Right cardiac atrium (tissue), 5 donors: ENCODE measurements at regions not wholly inside any gene's neighbourhood (a gene's known extent, or its start where the extent isn't known, plus 50 kb on each side); places are given as distances from the start of the nearest gene placed in this dataset.
"Not testable (repeated sequence)": the region's sequence is repeated elsewhere in the genome, so short reads cannot be mapped to it uniquely, and the experiment has no call there.

Source experiments
- ATAC-seq, 2 donors: fragments of 200-7000 bp; cut with Tn5 transposase; one replicate each; pipeline versions ENCODE4 v1.8.0 to v1.9.1; 2020; ENCODE audit warnings: moderate library complexity in 2 of 2, mild to moderate bottlenecking in 1 of 2
- DNase-seq, 3 donors: peaks; one replicate each; pipeline ENCODE4 v3.0.0-alpha.2; 2020
- H3K27ac ChIP-seq: one replicate; pipeline ENCODE4 v1.5.1; 2013; ENCODE audit warnings: mild to moderate bottlenecking, low read length, control low read depth, moderate library complexity
- H3K27me3 ChIP-seq: one replicate; pipeline ENCODE4 v1.6.1; 2013; ENCODE audit not compliant: control insufficient read depth, insufficient read depth
- H3K4me1 ChIP-seq: one replicate; pipeline ENCODE4 v1.6.1; 2013; ENCODE audit warnings: low read length; ENCODE audit not compliant: control insufficient read depth, insufficient read depth
- H3K4me3 ChIP-seq: one replicate; pipeline ENCODE4 v1.5.1; 2013; ENCODE audit warnings: low read length, control low read depth
- H3K9me3 ChIP-seq: one replicate; pipeline ENCODE4 v1.6.1; 2013; ENCODE audit warnings: low read length; ENCODE audit not compliant: control insufficient read depth
- WGBS: extraction: QIAGEN DNeasy Blood & Tissue Kit; methylation state at CpG from one replicate; pipeline ENCODE4 v1.1.7; 2013; 5-methylcytosine and 5-hydroxymethylcytosine counted together
- intact Hi-C, 4 donors: fragments of 100-400 bp; cut with DNase I; formaldehyde crosslinking; loops; one replicate each; pipeline versions ENCODE4 v1.11.0 to v1.14.0; 2022 to 2023
- donor health status: healthy with polysubstance abuse.
- donor health status: DM: no; HTN: yes; CAD: no.
- donor health status: DM: no; HTN: no; CAD: no.
- donor health status: DM: no; HTN: yes; CAD: no; lungs with severe emphysema.
- donor health status: DM: yes; HTN: yes; CAD: no.

DNA sequence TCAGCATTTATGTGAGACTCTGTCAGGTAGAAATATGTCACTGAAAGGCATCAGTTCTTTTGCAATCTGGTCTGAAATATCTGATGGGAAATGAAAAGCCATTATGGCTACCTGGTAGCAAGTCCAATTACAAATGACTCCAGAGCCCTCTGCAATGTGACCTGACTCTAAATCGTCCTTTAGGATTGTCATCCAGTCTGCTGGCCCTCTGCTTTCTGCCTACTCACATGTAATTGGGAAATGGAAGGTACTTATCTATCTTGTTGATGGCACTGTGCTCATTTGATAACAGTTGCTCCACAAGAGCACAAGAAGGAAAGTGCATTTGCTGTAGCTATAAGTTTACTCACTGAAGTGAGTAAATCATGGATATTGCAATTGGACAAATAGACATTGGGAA lies 799.8 kb downstream of the RAPGEF2 start:
- Histone ChIP-seq H3K27me3 (no peaks in the 10 kb centered on the region), H3K4me3 (no peak overlapping the region), H3K9me3 (no peaks in the 10 kb centered on the region), H3K27ac (no peak overlapping the region), H3K4me1 (no peaks in the 10 kb centered on the region)
- ATAC-seq, result no peak
- intact Hi-C loops, result no loop called here
- 0% methylated on average over 1 of the region's 1 CpG for WGBS
- no peak for DNase-seq

GRCh38 chr4:159904906-159905305 lies 802.0 kb downstream of the RAPGEF2 start:
- intact Hi-C loops, result no loop called here
- 54% methylated on average over 2 of the region's 2 CpGs for WGBS
- no peak for ATAC-seq

GRCh38 chr4:159906051-159906450 lies 803.2 kb downstream of the RAPGEF2 start:
- no peak for DNase-seq
- intact Hi-C loops, result no loop called here
- Histone ChIP-seq H3K27me3 (no peaks in the 10 kb centered on the region), H3K4me1 (no peaks in the 10 kb centered on the region), H3K27ac (no peak overlapping the region), H3K4me3 (no peak overlapping the region), H3K9me3 (no peaks in the 10 kb centered on the region)
- no peak for ATAC-seq

More at GRCh38 chr4:159904906-159905305, 802.0 kb downstream of the RAPGEF2 start:
- no peaks in the 10 kb centered on the region for H3K27me3 ChIP-seq
- no peak overlapping the region for H3K4me3 ChIP-seq
- H3K9me3 ChIP-seq, result no peaks in the 10 kb centered on the region
- no peak overlapping the region for H3K27ac ChIP-seq
- no peaks in the 10 kb centered on the region for H3K4me1 ChIP-seq
- no peak for DNase-seq

- H3K4me1 ChIP-seq, result no peaks in the 10 kb centered on the region
- H3K9me3 ChIP-seq, result no peaks in the 10 kb centered on the region
- intact Hi-C loops, result no loop called here
- ATAC-seq (no peak), DNase-seq (no peak)
- H3K27me3 ChIP-seq, result no peaks in the 10 kb centered on the region
- no peak overlapping the region for H3K4me3 ChIP-seq
- no peak overlapping the region for H3K27ac ChIP-seq
These were observed 803.6 kb downstream of the RAPGEF2 start for GRCh38 chr4:159906517-159906916.

DNA sequence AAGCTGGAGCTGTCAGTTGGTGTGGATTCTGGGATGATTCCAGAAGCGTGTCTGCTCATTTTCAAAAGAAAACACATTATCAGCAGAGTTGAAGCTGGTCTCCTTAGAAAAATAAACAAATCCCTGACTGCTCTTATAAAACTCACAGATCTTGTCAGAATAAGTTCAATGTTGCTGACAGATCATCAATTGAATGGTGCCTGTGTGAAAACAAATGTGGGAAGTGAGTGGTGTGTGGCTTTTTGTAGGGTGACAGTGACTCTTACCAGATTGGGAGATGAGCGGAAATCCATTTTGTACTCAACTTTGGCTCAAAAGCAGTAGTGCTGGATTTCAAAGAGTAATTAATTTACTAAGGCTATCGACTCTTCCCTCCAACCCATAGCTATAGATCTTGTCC lies 807.8 kb downstream of the RAPGEF2 start:
- intact Hi-C loops, result no loop called here
- WGBS, result 60% methylated on average over 3 of the region's 3 CpGs
- no peaks in the 10 kb centered on the region for H3K9me3 ChIP-seq
- DNase-seq (no peak), ATAC-seq (no peak)
- no peak overlapping the region for H3K27ac ChIP-seq
- H3K27me3 ChIP-seq, result no peaks in the 10 kb centered on the region
- no peaks in the 10 kb centered on the region for H3K4me1 ChIP-seq
- H3K4me3 ChIP-seq, result no peak overlapping the region

- no peak overlapping the region for H3K27ac ChIP-seq
- ATAC-seq (no peak), DNase-seq (no peak)
- intact Hi-C loops, result no loop called here
- H3K27me3 ChIP-seq, result no peaks in the 10 kb centered on the region
- H3K4me1 ChIP-seq, result no peaks in the 10 kb centered on the region
- no peak overlapping the region for H3K4me3 ChIP-seq
- 46% methylated on average over 1 of the region's 1 CpG for WGBS
- peaks cover 2% of the 10 kb centered on the region for H3K9me3 ChIP-seq
These were observed 819.2 kb downstream of the RAPGEF2 start for GRCh38 chr4:159922119-159922518.

DNA sequence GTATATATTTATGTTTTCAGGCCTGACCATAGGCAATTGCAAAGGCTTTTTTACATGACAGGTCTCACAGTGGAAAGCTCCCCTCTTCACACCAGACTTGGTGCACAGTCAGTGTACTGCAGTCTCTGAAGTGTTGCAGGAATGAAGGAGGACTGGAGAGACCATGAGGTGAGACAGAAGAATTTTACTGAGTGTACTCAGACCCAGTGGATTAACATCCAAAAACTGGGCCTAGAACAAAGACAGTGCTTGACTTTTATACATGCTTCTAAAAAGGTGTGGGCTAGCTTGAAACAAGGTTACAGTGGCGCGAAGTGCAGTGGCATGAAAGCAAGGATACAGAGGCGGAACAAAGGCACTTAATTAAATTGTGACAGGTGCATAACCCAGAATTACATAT lies 822.9 kb downstream of the RAPGEF2 start:
- ATAC-seq (no peak), DNase-seq (no peak)
- no peak overlapping the region for H3K4me3 ChIP-seq
- 92% methylated on average over 3 of the region's 3 CpGs for WGBS
- H3K4me1 ChIP-seq, result no peaks in the 10 kb centered on the region
- H3K9me3 ChIP-seq, result peaks cover 2% of the 10 kb centered on the region
- intact Hi-C loops, result no loop called here
- H3K27ac ChIP-seq, result no peak overlapping the region
- no peaks in the 10 kb centered on the region for H3K27me3 ChIP-seq

GRCh38 chr4:159926871-159927270 lies 824.0 kb downstream of the RAPGEF2 start:
- no peak for ATAC-seq
- Histone ChIP-seq H3K4me3 (no peak overlapping the region), H3K4me1 (no peaks in the 10 kb centered on the region), H3K27me3 (no peaks in the 10 kb centered on the region), H3K9me3 (peaks cover 2% of the 10 kb centered on the region), H3K27ac (no peak overlapping the region)
- intact Hi-C loops, result no loop called here
- no peak for DNase-seq
- WGBS, result 66% methylated on average over 1 of the region's 1 CpG

DNA sequence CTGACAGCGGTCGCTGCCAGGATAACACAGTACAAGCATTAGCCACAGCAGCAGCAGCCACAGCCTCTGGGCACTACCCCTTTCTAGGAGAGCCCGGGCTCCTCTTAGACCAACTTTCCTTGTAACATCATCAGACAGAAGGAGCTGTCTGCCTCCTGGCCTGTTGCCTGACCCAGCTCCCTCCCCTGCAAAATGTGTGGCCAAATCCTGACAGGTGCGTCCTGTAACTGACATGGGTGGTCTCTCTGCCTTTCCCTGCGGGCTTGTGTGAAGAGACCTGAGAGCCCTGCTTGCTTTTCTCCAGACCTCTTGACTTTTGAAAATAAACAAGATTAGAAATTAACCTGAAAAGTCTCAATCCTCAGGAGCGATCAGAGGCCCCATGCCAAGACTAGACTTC lies 824.9 kb downstream of the RAPGEF2 start:
- Histone ChIP-seq H3K27me3 (no peaks in the 10 kb centered on the region), H3K4me1 (no peaks in the 10 kb centered on the region), H3K9me3 (peaks cover 2% of the 10 kb centered on the region), H3K27ac (no peak overlapping the region), H3K4me3 (no peak overlapping the region)
- WGBS, result 80% methylated on average over 6 of the region's 6 CpGs
- no peak for ATAC-seq
- no peak for DNase-seq
- intact Hi-C loops, result no loop called here

- H3K27me3 ChIP-seq, H3K4me3 ChIP-seq, ATAC-seq, intact Hi-C loops, H3K4me1 ChIP-seq, H3K9me3 ChIP-seq, DNase-seq, H3K27ac ChIP-seq: not testable (repeated sequence)
- WGBS, result 95% methylated on average over 8 of the region's 8 CpGs
These were observed 831.7 kb downstream of the RAPGEF2 start for GRCh38 chr4:159934602-159935001.

DNA sequence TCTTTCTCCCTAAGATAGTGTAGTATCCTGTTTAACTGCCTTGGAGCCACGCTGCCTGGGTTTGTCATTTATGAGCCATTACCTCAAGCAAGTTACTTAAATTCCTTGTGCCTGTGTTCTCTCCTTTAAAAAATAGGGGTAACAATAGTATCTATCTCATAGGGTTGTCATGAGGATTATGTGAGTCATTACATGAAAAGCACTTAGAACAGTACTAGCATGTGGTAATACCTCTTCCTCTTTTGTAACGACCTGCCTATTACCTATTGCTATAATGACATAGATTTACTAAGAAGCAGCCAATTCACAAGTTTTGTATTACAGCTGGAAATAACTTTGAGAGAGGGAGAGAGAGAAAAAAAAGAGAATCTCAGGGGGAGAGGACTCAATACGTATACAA lies 834.7 kb downstream of the RAPGEF2 start:
- H3K9me3 ChIP-seq, result no peaks in the 10 kb centered on the region
- 75% methylated on average over 3 of the region's 3 CpGs for WGBS
- DNase-seq (no peak), ATAC-seq (no peak)
- H3K4me1 ChIP-seq, result no peaks in the 10 kb centered on the region
- H3K4me3 ChIP-seq, result no peak overlapping the region
- intact Hi-C loops, result no loop called here
- no peaks in the 10 kb centered on the region for H3K27me3 ChIP-seq
- H3K27ac ChIP-seq, result no peak overlapping the region

GRCh38 chr4:159939681-159940080 lies 836.8 kb downstream of the RAPGEF2 start:
- H3K4me1 ChIP-seq, intact Hi-C loops, H3K27ac ChIP-seq, H3K27me3 ChIP-seq, ATAC-seq, H3K4me3 ChIP-seq, H3K9me3 ChIP-seq: not testable (repeated sequence)
- DNase-seq, result peak in 2 of 3 donors; percentile 32 to 55
- WGBS, result 93% methylated on average over 25 of the region's 25 CpGs
